HCT116 (cell line): ENCODE measurements at regions not wholly inside any gene's neighbourhood (a gene's known extent, or its start where the extent isn't known, plus 50 kb on each side); places are given as distances from the start of the nearest gene placed in this dataset.

Source experiments
- ATAC-seq: fragments of 200-7000 bp; cut with Tn5 transposase; 2 replicates; pipeline ENCODE4 v1.9.1; 2020; ENCODE audit warnings: mild to moderate bottlenecking, moderate library complexity
- BruUV-seq: library from RNA; stranded (reverse); fragments of 400-500 nt; replicated peaks from 2 replicates; lab custom pipeline; 2021; lab: Mats Ljungman, UMichigan
- CTCF ChIA-PET: fragments of 300-600 bp; sonication (Branson Sonifier 250); formaldehyde crosslinking; loops from one replicate; lab custom pipeline; 2021; ENCODE audit warnings: antibody characterized with exemption; lab: Charles Lee
- POLR2A ChIA-PET: fragments of 300-600, 350-600 bp; sonication (Branson Sonifier 250); formaldehyde crosslinking; loops from one replicate; lab custom pipeline; 2021; ENCODE audit warnings: antibody characterized with exemption; lab: Charles Lee
- RAD21 ChIA-PET, 2 experiments: fragments of 300-600 bp; sonication (Branson Sonifier 250); formaldehyde crosslinking; loops; one replicate each; lab custom pipeline; 2023; ENCODE audit warnings: low total read pairs in 2 of 2; ENCODE audit not compliant: uncharacterized antibody in 2 of 2, unreplicated experiment in 2 of 2, low non-redundant PET in 1 of 2; lab: Charles Lee
- DNase-seq: peaks from one replicate; pipeline ENCODE4 v3.0.0-alpha.2; 2010; ENCODE audit warnings: low read depth, low spot score
- H2AFZ ChIP-seq: fragments of 200-600 bp; shearing (Covaris generic), sonication (generic); 2 replicates; pipeline ENCODE4 v1.6.1; 2017; ENCODE audit warnings: low read depth, mixed run types, mixed read lengths, antibody characterized with exemption, low read length; ENCODE audit not compliant: poor library complexity, severe bottlenecking
- H3K27ac ChIP-seq: 2 replicates; pipeline ENCODE4 v1.5.1; 2012; ENCODE audit warnings: low read depth, low read length
- H3K27me3 ChIP-seq: fragments of 200-600 bp; sonication (generic); 2 replicates; pipeline ENCODE4 v1.6.1; 2016; ENCODE audit warnings: mixed run types, low read length, mixed read lengths; ENCODE audit not compliant: insufficient read depth
- H3K36me3 ChIP-seq, 2 experiments: fragments of 200-500 bp in 1 of 2; fragments of 200-600 bp in 1 of 2; sonication (Bioruptor generic) in 1 of 2; sonication (generic) in 1 of 2; 2 replicates each; pipeline versions ENCODE4 v1.5.1 to v1.6.1; 2014 to 2016; ENCODE audit warnings: low read length in 2 of 2, inconsistent platforms in 1 of 2, mixed read lengths in 1 of 2, mixed run types in 1 of 2; ENCODE audit not compliant: insufficient read depth in 2 of 2, control insufficient read depth in 1 of 2
- H3K4me1 ChIP-seq, 2 experiments: fragments of 200-600 bp in 1 of 2; sonication (generic) in 1 of 2; 2 replicates each; pipeline versions ENCODE4 v1.5.1 to v1.6.1; 2012 to 2017; ENCODE audit warnings: low read length in 2 of 2, inconsistent platforms in 1 of 2, mild to moderate bottlenecking in 1 of 2, mixed read lengths in 1 of 2, mixed run types in 1 of 2, moderate library complexity in 1 of 2; ENCODE audit not compliant: insufficient read depth in 2 of 2, control insufficient read depth in 1 of 2
- H3K4me2 ChIP-seq: fragments of 200-600 bp; sonication (generic); 2 replicates; pipeline ENCODE4 v1.6.1; 2017; ENCODE audit warnings: mixed run types, low read length, mixed read lengths
- H3K4me3 ChIP-seq, 2 experiments: fragments of 200-600 bp in 1 of 2; sonication (generic) in 1 of 2; replicated peaks in 1 of 2; 2 replicates each; pipeline ENCODE4 v1.5.1; 2011 to 2016; ENCODE audit warnings: low read length in 2 of 2, control low read depth in 1 of 2, low read depth in 1 of 2, mild to moderate bottlenecking in 1 of 2, mixed read lengths in 1 of 2, mixed run types in 1 of 2
- H3K79me2 ChIP-seq: fragments of 200-600 bp; sonication (generic); 2 replicates; pipeline ENCODE4 v1.6.1; 2017; ENCODE audit warnings: mild to moderate bottlenecking, mixed run types, low read length, moderate library complexity, mixed read lengths; ENCODE audit not compliant: insufficient read depth
- H3K9ac ChIP-seq: fragments of 200-600 bp; sonication (generic); 2 replicates; pipeline ENCODE4 v1.6.1; 2016; ENCODE audit warnings: low read length, mixed read lengths
- H3K9me2 ChIP-seq: fragments of 200-600 bp; sonication (generic), shearing (Covaris generic); 2 replicates; pipeline ENCODE4 v1.6.1; 2017; ENCODE audit warnings: mixed run types, mild to moderate bottlenecking, moderate library complexity; ENCODE audit not compliant: insufficient read depth
- H3K9me3 ChIP-seq, 2 experiments: fragments of 200-500 bp in 1 of 2; fragments of 200-600 bp in 1 of 2; sonication (Bioruptor generic) in 1 of 2; sonication (generic) in 1 of 2; 2 replicates each; pipeline ENCODE4 v1.6.1; 2014 to 2017; ENCODE audit warnings: low read length in 2 of 2, mixed read lengths in 2 of 2, inconsistent platforms in 1 of 2, low read depth in 1 of 2, mild to moderate bottlenecking in 1 of 2, mixed run types in 1 of 2, moderate library complexity in 1 of 2; ENCODE audit not compliant: control insufficient read depth in 1 of 2, insufficient read depth in 1 of 2
- H4K20me1 ChIP-seq: fragments of 200-600 bp; sonication (generic), shearing (Covaris generic); 2 replicates; pipeline ENCODE4 v1.6.1; 2017; ENCODE audit warnings: mixed run types, mild to moderate bottlenecking, moderate library complexity; ENCODE audit not compliant: insufficient read depth
- CBX3 ChIP-seq: IDR thresholded peaks from 2 replicates; pipeline ENCODE4 v1.6.1; 2012; ENCODE audit warnings: low read depth
- ELF1 ChIP-seq: IDR thresholded peaks from 2 replicates; pipeline ENCODE4 v1.6.1; 2012; ENCODE audit warnings: low read depth, borderline replicate concordance
- EZH2phosphoT487 ChIP-seq: fragments of 200-600 bp; IDR thresholded peaks from 2 replicates; pipeline ENCODE4 v1.6.1; 2018; ENCODE audit warnings: antibody characterized with exemption, borderline replicate concordance
- POLR2AphosphoS5 ChIP-seq: IDR thresholded peaks from 2 replicates; pipeline ENCODE4 v1.6.1; 2011; ENCODE audit warnings: mild to moderate bottlenecking, low read depth, low read length, moderate library complexity
- SP1 ChIP-seq: IDR thresholded peaks from 2 replicates; pipeline ENCODE4 v1.6.1; 2012; ENCODE audit warnings: low read depth
- TCF7L2 ChIP-seq: IDR thresholded peaks from 2 replicates; pipeline ENCODE4 v1.7.0; 2011; ENCODE audit warnings: borderline replicate concordance, inconsistent platforms; ENCODE audit not compliant: insufficient read depth, insufficient read length; ENCODE audit errors: extremely low read depth
- YY1 ChIP-seq: IDR thresholded peaks from 2 replicates; pipeline ENCODE4 v1.6.1; 2011; ENCODE audit warnings: low read length, low read depth, moderate library complexity, mild to moderate bottlenecking; ENCODE audit not compliant: insufficient replicate concordance; ENCODE audit errors: extremely low read depth
- ZFX ChIP-seq: fragments of 450-650 bp; IDR thresholded peaks from 2 replicates; pipeline ENCODE4 v1.6.1; 2017
- intact Hi-C: fragments of 100-400 bp; cut with micrococcal nuclease; formaldehyde crosslinking; loops from 2 replicates; pipeline ENCODE4 v1.10.0; 2022

- Histone ChIP-seq H3K27me3 (no peaks in the 10 kb centered on the region), H3K4me2 (no peak overlapping the region), H3K27ac (no peak overlapping the region), H4K20me1 (no peaks in the 10 kb centered on the region), H3K9ac (no peak overlapping the region), H3K9me3 (no peaks in the 10 kb centered on the region), H2AFZ (no peak overlapping the region), H3K4me3 (no peak overlapping the region), H3K79me2 (no peaks in the 10 kb centered on the region), H3K9me2 (no peaks in the 10 kb centered on the region), H3K4me1 (no peaks in the 10 kb centered on the region), H3K36me3 (no peaks in the 10 kb centered on the region)
- TF ChIP-seq EZH2phosphoT487 (no peak), POLR2AphosphoS5 (no peak), CBX3 (no peak), YY1 (no peak), TCF7L2 (no peak), ELF1 (no peak)
- ATAC-seq (no peak), DNase-seq (no peak)
- CTCF ChIA-PET: no interaction called here
- intact Hi-C loops: no loop called here
- no TSS peak for BruUV-seq
- POLR2A ChIA-PET: no interaction called here
- RAD21 ChIA-PET: no interaction called here
Measured at GRCh38 chr12:74283646-74284045, 254.0 kb upstream of the ATXN7L3B start.

- Histone ChIP-seq H3K4me1 (no peaks in the 10 kb centered on the region), H3K9ac (no peak overlapping the region), H3K4me3 (no peak overlapping the region), H4K20me1 (no peaks in the 10 kb centered on the region), H3K79me2 (no peaks in the 10 kb centered on the region), H2AFZ (no peak overlapping the region), H3K27ac (no peak overlapping the region), H3K4me2 (no peak overlapping the region), H3K9me3 (no peaks in the 10 kb centered on the region), H3K9me2 (no peaks in the 10 kb centered on the region), H3K27me3 (no peaks in the 10 kb centered on the region), H3K36me3 (no peaks in the 10 kb centered on the region)
- no TSS peak for BruUV-seq
- TF ChIP-seq SP1 (no peak), ZFX (no peak)
- ChIA-PET POLR2A (no interaction called here), CTCF (no interaction called here), RAD21 (no interaction called here)
- DNase-seq: no peak
- no peak for ATAC-seq
- intact Hi-C loops: no loop called here
Measured at GRCh38 chr12:74285773-74286172, 251.9 kb upstream of the ATXN7L3B start.
